Non-pigmented ciliary epithelial cell (primary cell): ENCODE measurements at regions not wholly inside any gene's neighbourhood (a gene's known extent, or its start where the extent isn't known, plus 50 kb on each side); places are given as distances from the start of the nearest gene placed in this dataset.
"Not testable (repeated sequence)": the region's sequence is repeated elsewhere in the genome, so short reads cannot be mapped to it uniquely, and the experiment has no call there.

Source experiments
- DNase-seq: peaks from one replicate; pipeline ENCODE4 v3.0.0-alpha.2; 2010; ENCODE audit warnings: low read depth

- no peak for DNase-seq
Observed at GRCh38 chr21:38911484-38912101, 105.9 kb downstream of the ETS2 start.

- DNase-seq: no peak
Observed at GRCh38 chr21:38910390-38911067, 104.8 kb downstream of the ETS2 start.

GRCh38 chr21:38909929-38910328 is 104.2 kb downstream of the ETS2 start:
- no peak for DNase-seq

- no peak for DNase-seq
Observed at GRCh38 chr21:38909109-38909508, 103.4 kb downstream of the ETS2 start.

- no peak for DNase-seq
Observed at GRCh38 chr21:38908537-38908936, 102.8 kb downstream of the ETS2 start.

- no peak for DNase-seq
Observed at GRCh38 chr21:38905752-38906151, 100.0 kb downstream of the ETS2 start.

GRCh38 chr21:38905328-38905727 is 99.6 kb downstream of the ETS2 start:
- DNase-seq: no peak

GRCh38 chr21:38903690-38904139 is 98.0 kb downstream of the ETS2 start:
- DNase-seq: no peak

GRCh38 chr21:38902608-38903445 is 97.1 kb downstream of the ETS2 start:
- no peak for DNase-seq

- DNase-seq: no peak
Observed at GRCh38 chr21:38900499-38900898, 94.8 kb downstream of the ETS2 start.

- DNase-seq: not testable (repeated sequence)
Observed at GRCh38 chr21:38899985-38900384, 94.3 kb downstream of the ETS2 start.

GRCh38 chr21:38899277-38899947 is 93.7 kb downstream of the ETS2 start:
- no peak for DNase-seq

GRCh38 chr21:38898422-38899096 is 92.8 kb downstream of the ETS2 start:
- no peak for DNase-seq

GRCh38 chr21:38897532-38898421 is 92.0 kb downstream of the ETS2 start:
- no peak for DNase-seq

- DNase-seq: no peak
Observed at GRCh38 chr21:38894899-38895298, 89.2 kb downstream of the ETS2 start.

GRCh38 chr21:38888991-38889561 is 83.3 kb downstream of the ETS2 start:
- no peak for DNase-seq

- no peak for DNase-seq
Observed at GRCh38 chr21:38887749-38888148, 82.0 kb downstream of the ETS2 start.

GRCh38 chr21:38887062-38887686 is 81.4 kb downstream of the ETS2 start:
- DNase-seq: no peak

GRCh38 chr21:38885909-38886308 is 80.2 kb downstream of the ETS2 start:
- DNase-seq: no peak

GRCh38 chr21:38884440-38884839 is 78.7 kb downstream of the ETS2 start:
- DNase-seq: no peak
